ENCODE measurements at regions not wholly inside any gene's neighbourhood (a gene's known extent, or its start where the extent isn't known, plus 50 kb on each side); places are given as distances from the start of the nearest gene placed in this dataset.

- peaks cover 5 to 14% of the 10 kb centered on the region in 2 experiments for H3K4me1 Mint-ChIP-seq
- Histone ChIP-seq H3K4me1 (ENCODE audit: insufficient read depth, low read length) (no peaks in the 10 kb centered on the region), H3K14ac (ENCODE audit: insufficient read depth, low read length) (no peak overlapping the region), H3K18ac (ENCODE audit: insufficient read length, low read depth, low read length) (no peak overlapping the region), H2BK12ac (ENCODE audit: insufficient read length, low read depth, low read length) (no peak overlapping the region), H3K27me3 (ENCODE audit: insufficient read depth, low read length) (no peaks in the 10 kb centered on the region), H4K8ac (replicated peaks; ENCODE audit: insufficient read length, low read depth, low read length) (no peak overlapping the region), H2BK5ac (ENCODE audit: insufficient read length, low read length) (no peak overlapping the region), H2BK15ac (ENCODE audit: low read depth, low read length) (no peak overlapping the region), H3K79me1 (ENCODE audit: insufficient read depth, low read depth, low read length, poor library complexity, severe bottlenecking) (no peaks in the 10 kb centered on the region), H3K4me2 (ENCODE audit: insufficient read depth, insufficient read length, low read length) (no peak overlapping the region), H4K91ac (ENCODE audit: insufficient read length, low read depth, low read length) (no peak overlapping the region), H3K4ac (ENCODE audit: low read depth, low read length) (no peak overlapping the region), H2BK120ac (ENCODE audit: low read depth, low read length, poor library complexity, severe bottlenecking) (no peak overlapping the region), H3K79me2 (ENCODE audit: insufficient read depth, low read length) (no peaks in the 10 kb centered on the region), H3T11ph (ENCODE audit: low read length) (no peak overlapping the region), H3K23me2 (ENCODE audit: insufficient read length, low read depth, low read length, poor library complexity, severe bottlenecking) (no peaks in the 10 kb centered on the region), H4K20me1 (ENCODE audit: control insufficient read depth, insufficient read depth, insufficient read length) (no peaks in the 10 kb centered on the region), H2BK20ac (ENCODE audit: low read depth, low read length, poor library complexity, severe bottlenecking) (no peak overlapping the region), H2AK5ac (ENCODE audit: insufficient read length, low read length) (no peak overlapping the region), H3K23ac (ENCODE audit: insufficient read length, low read depth, low read length) (no peak overlapping the region), H4K5ac (ENCODE audit: insufficient read length, low read depth, low read length) (no peak overlapping the region), H3K56ac (ENCODE audit: insufficient read length, low read depth, low read length) (no peak overlapping the region), H3K9ac (ENCODE audit: extremely low read depth, insufficient read length, low read length) (no peak overlapping the region), H2AFZ (ENCODE audit: low read length) (no peak overlapping the region), H3K9me3 (ENCODE audit: control insufficient read depth, low read depth, low read length) (no peaks in the 10 kb centered on the region), H3K27ac (ENCODE audit: insufficient read length, low read depth, low read length) (no peak overlapping the region)
- no peak for DNase-seq
- peaks cover 17 to 36% (median 19%) of the 10 kb centered on the region in 3 experiments for H3K36me3 Mint-ChIP-seq (ENCODE audit: insufficient read depth in 1 of 3, low read depth in 3 of 3)
- no peaks in the 10 kb centered on the region for H3K27me3 Mint-ChIP-seq (ENCODE audit: low read depth)
- H3K27ac Mint-ChIP-seq, result no peak overlapping the region
- WGBS (ENCODE audit: extremely low coverage, insufficient read length, low lambda C conversion rate), result no CpG with 5 or more reads among the region's 4 CpGs
- H3K4me3 Mint-ChIP-seq, result no peak overlapping the region; a peak in 1 of 5 replicates
- peaks cover 17 to 32% of the 10 kb centered on the region in 2 experiments for H3K9me3 Mint-ChIP-seq
- no peak for TF ChIP-seq CTCF (conservative IDR thresholded peaks at IDR 0.05)
Measured at GRCh38 chrX:97995834-97996233, 1112.1 kb downstream of the RPA4 start.

Data from H9 (cell line).